ENCODE measurements at regions not wholly inside any gene's neighbourhood (a gene's known extent, or its start where the extent isn't known, plus 50 kb on each side); places are given as distances from the start of the nearest gene placed in this dataset.

- DNase-seq (ENCODE audit: low spot score): no peak
These were observed 298.6 kb upstream of the AJAP1 start for GRCh38 chr1:4355839-4356238.

- DNase-seq (ENCODE audit: low spot score): no peak
These were observed 291.9 kb upstream of the AJAP1 start for GRCh38 chr1:4362314-4363044.

GRCh38 chr1:4366091-4366490, 288.3 kb upstream of the AJAP1 start:
- DNase-seq (ENCODE audit: low spot score): no peak

GRCh38 chr1:4367230-4367777, 287.1 kb upstream of the AJAP1 start:
- DNase-seq (ENCODE audit: low spot score): no peak

GRCh38 chr1:4369335-4369734, 285.1 kb upstream of the AJAP1 start:
- DNase-seq (ENCODE audit: low spot score): no peak

- no peak for DNase-seq (ENCODE audit: low spot score)
These were observed 282.6 kb upstream of the AJAP1 start for GRCh38 chr1:4371849-4372248.

- no peak for DNase-seq (ENCODE audit: low spot score)
These were observed 278.6 kb upstream of the AJAP1 start for GRCh38 chr1:4375812-4376211.

- DNase-seq (ENCODE audit: low spot score): no peak
These were observed 274.8 kb upstream of the AJAP1 start for GRCh38 chr1:4379451-4380175.

GRCh38 chr1:4380564-4381168, 273.7 kb upstream of the AJAP1 start:
- no peak for DNase-seq (ENCODE audit: low spot score)

- no peak for DNase-seq (ENCODE audit: low spot score)
These were observed 261.2 kb upstream of the AJAP1 start for GRCh38 chr1:4393191-4393590.

GRCh38 chr1:4394366-4394765, 260.0 kb upstream of the AJAP1 start:
- DNase-seq (ENCODE audit: low spot score): no peak

GRCh38 chr1:4395158-4395557, 259.3 kb upstream of the AJAP1 start:
- no peak for DNase-seq (ENCODE audit: low spot score)

GRCh38 chr1:4395676-4396075, 258.7 kb upstream of the AJAP1 start:
- no peak for DNase-seq (ENCODE audit: low spot score)

- no peak for DNase-seq (ENCODE audit: low spot score)
These were observed 257.9 kb upstream of the AJAP1 start for GRCh38 chr1:4396551-4396950.

GRCh38 chr1:4397196-4397595, 257.2 kb upstream of the AJAP1 start:
- no peak for DNase-seq (ENCODE audit: low spot score)

GRCh38 chr1:4402032-4402431, 252.4 kb upstream of the AJAP1 start:
- DNase-seq (ENCODE audit: low spot score): no peak

- DNase-seq (ENCODE audit: low spot score): no peak
These were observed 249.4 kb upstream of the AJAP1 start for GRCh38 chr1:4404854-4405590.

- DNase-seq (ENCODE audit: low spot score): no peak
These were observed 246.6 kb upstream of the AJAP1 start for GRCh38 chr1:4407851-4408250.

- no peak for DNase-seq (ENCODE audit: low spot score)
These were observed 246.0 kb upstream of the AJAP1 start for GRCh38 chr1:4408380-4408779.

- DNase-seq (ENCODE audit: low spot score): no peak
These were observed 242.5 kb upstream of the AJAP1 start for GRCh38 chr1:4411862-4412261.

GRCh38 chr1:4415476-4415875, 238.9 kb upstream of the AJAP1 start:
- DNase-seq (ENCODE audit: low spot score): no peak

GRCh38 chr1:4416189-4416588, 238.2 kb upstream of the AJAP1 start:
- no peak for DNase-seq (ENCODE audit: low spot score)

All from mesenteric fat pad (tissue), 1 donor.